AG09309 (cell line): ENCODE measurements at regions not wholly inside any gene's neighbourhood (a gene's known extent, or its start where the extent isn't known, plus 50 kb on each side); places are given as distances from the start of the nearest gene placed in this dataset.

Experiments used
- DNase-seq: peaks from one replicate; pipeline ENCODE4 v3.0.0-alpha.2; 2010; ENCODE audit warnings: low read depth
- H3K4me3 ChIP-seq: 2 replicates; pipeline ENCODE4 v1.5.1; 2011; ENCODE audit warnings: mild to moderate bottlenecking, low read depth, low read length, moderate library complexity; ENCODE audit not compliant: control insufficient read depth
- CTCF ChIP-seq: IDR thresholded peaks from 2 replicates; pipeline ENCODE4 v1.5.1; 2011; ENCODE audit warnings: mild to moderate bottlenecking, low read depth, low read length, inconsistent platforms; ENCODE audit not compliant: insufficient read depth, control insufficient read depth; ENCODE audit errors: missing control alignments

DNA sequence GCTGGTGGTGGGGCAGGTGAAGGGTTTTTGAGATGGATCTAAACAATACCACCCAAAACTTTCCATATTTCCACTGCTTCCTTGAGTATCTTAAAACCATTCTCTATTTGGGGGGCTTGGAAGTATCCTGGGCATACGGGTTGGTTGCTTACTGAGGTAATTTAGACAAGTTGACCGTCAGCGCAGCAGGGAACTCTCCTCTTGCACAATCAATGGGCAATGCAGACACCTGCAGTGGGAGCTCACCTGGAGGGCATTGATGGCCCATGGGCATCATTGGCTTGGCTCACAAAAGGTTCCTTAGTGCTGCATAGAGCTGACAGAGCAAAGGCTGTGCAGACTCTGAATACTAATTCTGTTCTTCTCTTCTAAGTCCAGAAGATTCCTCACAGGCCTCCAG, 101.5 kb downstream of the EPDR1 start:
- no peak for DNase-seq
- no peak for TF ChIP-seq CTCF
- no peak overlapping the region for H3K4me3 ChIP-seq

DNA sequence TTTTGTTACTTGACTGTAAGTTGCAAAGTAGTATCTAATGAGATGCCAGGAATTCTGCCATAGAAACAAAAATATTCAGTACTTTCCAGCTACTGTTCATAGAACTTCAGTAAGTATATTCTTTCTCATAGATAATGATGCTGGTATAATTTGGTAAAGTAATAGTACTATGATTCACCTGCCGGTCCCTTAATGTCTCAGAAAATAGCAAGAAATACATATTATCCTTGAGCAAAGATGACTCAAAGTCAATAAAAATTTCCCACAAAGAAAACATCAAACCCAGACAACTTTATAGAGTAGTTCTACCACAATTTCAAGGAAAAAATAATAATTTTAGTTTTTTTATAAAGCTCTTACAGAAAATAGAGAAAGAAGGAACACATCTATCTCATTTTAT, 105.4 kb downstream of the EPDR1 start:
- DNase-seq: no peak
- no peak overlapping the region for H3K4me3 ChIP-seq
- TF ChIP-seq CTCF: no peak

DNA sequence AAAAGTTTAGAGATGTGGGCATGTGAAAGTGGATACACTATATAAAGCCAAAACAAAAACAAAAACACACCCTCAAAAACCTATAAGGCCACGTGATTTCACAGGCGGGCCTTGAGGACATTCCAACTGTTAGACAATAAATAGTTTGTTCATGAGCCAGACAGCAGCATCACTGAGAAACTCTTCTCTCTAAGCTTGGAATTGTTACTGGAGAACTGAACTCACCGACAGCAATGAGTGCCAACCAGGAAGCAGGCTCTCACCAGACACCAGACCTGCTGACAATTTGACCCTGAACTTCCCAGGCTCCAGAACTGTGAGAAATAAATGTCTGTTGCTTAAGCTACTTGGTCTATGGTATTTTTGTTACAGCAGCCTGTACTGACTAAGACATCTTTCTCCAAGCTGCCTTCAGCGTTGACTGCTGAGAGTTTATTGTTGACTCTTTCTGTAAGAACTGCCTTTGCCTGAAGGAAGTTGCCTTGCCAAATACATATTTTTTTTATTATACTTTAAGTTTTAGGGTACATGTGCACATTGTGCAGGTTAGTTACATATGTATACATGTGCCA, 107.5 kb downstream of the EPDR1 start:
- DNase-seq: no peak
- H3K4me3 ChIP-seq: no peak overlapping the region
- TF ChIP-seq CTCF: no peak

- no peak overlapping the region for H3K4me3 ChIP-seq
- no peak for DNase-seq
- no peak for TF ChIP-seq CTCF
Measured at GRCh38 chr7:38034062-38034908, 113.8 kb downstream of the EPDR1 start.

DNA sequence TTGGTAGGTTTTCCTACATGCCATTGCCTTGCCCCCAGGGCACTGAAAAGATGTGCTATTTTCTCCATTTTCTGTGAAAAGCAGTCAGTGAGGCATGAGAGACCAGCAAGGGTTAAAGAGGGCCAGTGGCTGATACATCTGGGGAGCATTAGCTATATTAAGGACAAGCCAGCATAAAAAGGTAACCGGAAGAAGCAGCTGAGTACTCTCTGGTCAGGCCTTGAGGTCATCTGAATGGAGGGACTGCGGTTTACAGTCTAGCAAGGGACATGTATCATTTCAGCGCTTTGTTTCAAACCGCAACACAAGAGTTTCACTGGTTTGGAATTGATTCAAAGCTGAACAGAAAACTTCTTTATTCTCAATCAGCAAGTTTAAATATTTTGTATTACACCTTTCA, 120.4 kb downstream of the EPDR1 start:
- no peak for DNase-seq
- H3K4me3 ChIP-seq: no peak overlapping the region
- TF ChIP-seq CTCF: no peak

DNA sequence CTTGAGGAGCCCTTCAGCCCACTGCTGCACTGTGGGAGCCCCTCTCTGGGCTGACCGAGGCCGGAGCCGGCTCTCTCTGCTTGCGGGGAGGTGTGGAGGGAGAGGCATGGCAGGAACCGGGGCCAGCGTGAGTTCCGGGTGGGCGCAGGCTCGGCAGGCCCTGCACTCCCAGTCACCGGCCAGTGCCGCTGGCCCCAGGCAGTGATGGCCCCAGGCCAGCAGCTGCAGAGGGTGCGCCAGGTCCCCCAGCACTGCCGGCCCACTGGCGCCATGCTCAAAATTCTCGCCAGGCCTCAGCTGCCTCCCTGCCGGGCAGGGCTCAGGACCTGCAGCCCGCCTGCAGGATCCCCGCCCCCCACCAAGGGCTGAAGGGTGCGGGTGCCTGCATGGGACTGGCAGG, 128.4 kb upstream of the STARD3NL start:
- DNase-seq: no peak
- no peak overlapping the region for H3K4me3 ChIP-seq
- no peak for TF ChIP-seq CTCF

DNA sequence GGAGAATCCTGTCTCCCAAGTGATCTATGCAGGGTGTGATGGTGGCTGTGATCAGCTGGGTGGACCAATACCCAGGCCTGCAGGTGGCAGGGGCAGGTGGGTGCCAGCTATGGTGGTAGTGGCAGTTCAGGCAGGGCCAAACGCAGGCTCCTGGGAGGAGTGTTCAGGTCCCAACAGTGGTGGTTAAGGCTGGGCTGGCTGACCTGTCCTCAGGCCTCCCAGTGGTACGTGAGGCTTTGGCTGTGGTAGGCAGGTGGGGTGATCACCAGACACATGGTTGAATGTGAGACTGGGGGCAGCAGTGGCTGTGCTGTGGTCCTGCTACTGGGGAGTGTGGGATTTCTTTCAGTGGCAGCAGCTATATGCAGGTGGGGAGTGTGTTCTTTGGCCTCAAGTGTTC, 126.7 kb upstream of the STARD3NL start:
- no peak for DNase-seq
- TF ChIP-seq CTCF: no peak
- no peak overlapping the region for H3K4me3 ChIP-seq
